SU-DHL-6 (cell line): ENCODE measurements at regions not wholly inside any gene's neighbourhood (a gene's known extent, or its start where the extent isn't known, plus 50 kb on each side); places are given as distances from the start of the nearest gene placed in this dataset.

Experiments used
- H2AFZ ChIP-seq: fragments of 200-600 bp; sonication (generic); 2 replicates; pipeline ENCODE4 v1.6.1; 2014; ENCODE audit warnings: low read depth, mild to moderate bottlenecking, moderate library complexity, mixed read lengths, antibody characterized with exemption, low read length; ENCODE audit not compliant: severe bottlenecking
- H3F3A ChIP-seq: fragments of 200-600 bp; shearing (Covaris generic); 2 replicates; pipeline ENCODE4 v1.6.0; 2016; ENCODE audit warnings: antibody characterized with exemption, mild to moderate bottlenecking; ENCODE audit not compliant: insufficient read depth
- H3K27ac ChIP-seq: fragments of 200-600 bp; sonication (generic); 2 replicates; pipeline ENCODE4 v1.5.1; 2016; ENCODE audit warnings: low read depth, mild to moderate bottlenecking, low read length, moderate library complexity, mixed read lengths
- H3K27me3 ChIP-seq: fragments of 200-600 bp; sonication (generic), shearing (Covaris generic); 2 replicates; pipeline ENCODE4 v1.6.0; 2014; ENCODE audit warnings: mild to moderate bottlenecking, low read length
- H3K36me3 ChIP-seq: fragments of 200-600 bp; sonication (generic); 2 replicates; pipeline ENCODE4 v1.6.1; 2014; ENCODE audit warnings: mild to moderate bottlenecking, low read length, mixed read lengths
- H3K4me2 ChIP-seq: fragments of 300-600, 200-600 bp; shearing (Covaris generic), sonication (generic); 2 replicates; pipeline ENCODE4 v1.6.0; 2014; ENCODE audit warnings: low read length, low read depth, mild to moderate bottlenecking; ENCODE audit not compliant: poor library complexity, severe bottlenecking
- H3K4me3 ChIP-seq: fragments of 200-600 bp; sonication (generic); 2 replicates; pipeline ENCODE4 v1.5.1; 2014; ENCODE audit warnings: antibody characterized with exemption, low read length, mild to moderate bottlenecking, mixed read lengths; ENCODE audit not compliant: insufficient read depth, poor library complexity, severe bottlenecking
- H3K79me2 ChIP-seq: fragments of 200-600 bp; sonication (generic); 2 replicates; pipeline ENCODE4 v1.6.1; 2014; ENCODE audit warnings: mild to moderate bottlenecking, low read length, moderate library complexity; ENCODE audit not compliant: insufficient read depth
- H3K9ac ChIP-seq: fragments of 200-600 bp; sonication (generic); 2 replicates; pipeline ENCODE4 v1.7.0; 2014; ENCODE audit warnings: mild to moderate bottlenecking, low read length
- H3K9me2 ChIP-seq: fragments of 200-600 bp; sonication (generic); replicated peaks from 2 replicates; pipeline ENCODE4 v1.6.1; 2014; ENCODE audit warnings: low read length; ENCODE audit not compliant: insufficient read depth
- H3K9me3 ChIP-seq: fragments of 200-600 bp; sonication (generic); 2 replicates; pipeline ENCODE4 v1.6.1; 2014; ENCODE audit warnings: low read length, mixed read lengths; ENCODE audit not compliant: insufficient read depth
- H4K20me1 ChIP-seq: fragments of 200-600 bp; sonication (generic); 2 replicates; pipeline ENCODE4 v1.6.1; 2014; ENCODE audit warnings: low read depth, mild to moderate bottlenecking, antibody characterized with exemption, low read length, moderate library complexity, mixed read lengths
- CTCF ChIP-seq: fragments of 200-600 bp; sonication (generic); IDR thresholded peaks from one replicate; pipeline ENCODE4 v1.5.1; 2017; ENCODE audit warnings: antibody characterized with exemption, mild to moderate bottlenecking, low read length, moderate library complexity; ENCODE audit not compliant: insufficient read depth, poor library complexity, severe bottlenecking
- EZH2phosphoT487 ChIP-seq: fragments of 200-600 bp; sonication (generic), shearing (Covaris generic); conservative IDR thresholded peaks from 2 replicates; pipeline ENCODE4 v1.6.1; 2018; ENCODE audit warnings: mild to moderate bottlenecking, antibody characterized with exemption, low read length, moderate library complexity, mixed read lengths

GRCh38 chr15:85892232-85892631, 97.5 kb upstream of the KLHL25 start:
- H3K9ac ChIP-seq, result no peak overlapping the region
- H2AFZ ChIP-seq, result no peak overlapping the region
- TF ChIP-seq CTCF (no peak), EZH2phosphoT487 (no peak)
- H3K79me2 ChIP-seq, result no peaks in the 10 kb centered on the region
- H3K9me2 ChIP-seq, result no peaks in the 10 kb centered on the region
- H3K27ac ChIP-seq, result no peak overlapping the region
- H3K27me3 ChIP-seq, result no peaks in the 10 kb centered on the region
- H3K9me3 ChIP-seq, result no peaks in the 10 kb centered on the region
- no peaks in the 10 kb centered on the region for H3K36me3 ChIP-seq
- no peak overlapping the region for H3K4me3 ChIP-seq
- no peak overlapping the region for H3K4me2 ChIP-seq
- H4K20me1 ChIP-seq, result no peaks in the 10 kb centered on the region
- no peaks in the 10 kb centered on the region for H3F3A ChIP-seq

- Histone ChIP-seq H2AFZ (no peak overlapping the region), H3K27ac (no peak overlapping the region), H3F3A (no peaks in the 10 kb centered on the region), H3K79me2 (no peaks in the 10 kb centered on the region), H4K20me1 (no peaks in the 10 kb centered on the region), H3K27me3 (no peaks in the 10 kb centered on the region), H3K4me2 (no peak overlapping the region), H3K36me3 (no peaks in the 10 kb centered on the region), H3K9me3 (no peaks in the 10 kb centered on the region), H3K9ac (no peak overlapping the region), H3K4me3 (no peak overlapping the region), H3K9me2 (no peaks in the 10 kb centered on the region)
- TF ChIP-seq CTCF (no peak), EZH2phosphoT487 (no peak)
These were observed 102.6 kb upstream of the KLHL25 start for GRCh38 chr15:85897207-85897894.

- H2AFZ ChIP-seq, result no peak overlapping the region
- no peak overlapping the region for H3K4me3 ChIP-seq
- no peak overlapping the region for H3K9ac ChIP-seq
- H3K27me3 ChIP-seq, result no peaks in the 10 kb centered on the region
- H3F3A ChIP-seq, result no peaks in the 10 kb centered on the region
- no peaks in the 10 kb centered on the region for H3K9me2 ChIP-seq
- TF ChIP-seq EZH2phosphoT487 (no peak), CTCF (no peak)
- H3K36me3 ChIP-seq, result no peaks in the 10 kb centered on the region
- H3K27ac ChIP-seq, result no peak overlapping the region
- no peak overlapping the region for H3K4me2 ChIP-seq
- no peaks in the 10 kb centered on the region for H3K79me2 ChIP-seq
- no peaks in the 10 kb centered on the region for H3K9me3 ChIP-seq
- H4K20me1 ChIP-seq, result no peaks in the 10 kb centered on the region
These were observed 103.4 kb upstream of the KLHL25 start for GRCh38 chr15:85897895-85898717.
